NT2/D1 (cell line): ENCODE measurements at regions not wholly inside any gene's neighbourhood (a gene's known extent, or its start where the extent isn't known, plus 50 kb on each side); places are given as distances from the start of the nearest gene placed in this dataset.

Experiments used
- SUZ12 ChIP-seq: IDR thresholded peaks from 2 replicates; pipeline ENCODE4 v1.6.1; 2011; ENCODE audit not compliant: insufficient read length, insufficient read depth; ENCODE audit errors: extremely low read depth
- YY1 ChIP-seq: IDR thresholded peaks from 2 replicates; pipeline ENCODE4 v1.6.1; 2011; ENCODE audit not compliant: insufficient read length, insufficient read depth
- ZNF274 ChIP-seq: IDR thresholded peaks from 2 replicates; pipeline ENCODE4 v1.6.1; 2011; ENCODE audit warnings: mild to moderate bottlenecking, low read depth, low read length

GRCh38 chr12:105704787-105705186 is 374.3 kb downstream of the C12orf75 start:
- no peak for TF ChIP-seq ZNF274
- TF ChIP-seq YY1: no peak
- TF ChIP-seq SUZ12: no peak
